ENCODE measurements at regions not wholly inside any gene's neighbourhood (a gene's known extent, or its start where the extent isn't known, plus 50 kb on each side); places are given as distances from the start of the nearest gene placed in this dataset.

DNA sequence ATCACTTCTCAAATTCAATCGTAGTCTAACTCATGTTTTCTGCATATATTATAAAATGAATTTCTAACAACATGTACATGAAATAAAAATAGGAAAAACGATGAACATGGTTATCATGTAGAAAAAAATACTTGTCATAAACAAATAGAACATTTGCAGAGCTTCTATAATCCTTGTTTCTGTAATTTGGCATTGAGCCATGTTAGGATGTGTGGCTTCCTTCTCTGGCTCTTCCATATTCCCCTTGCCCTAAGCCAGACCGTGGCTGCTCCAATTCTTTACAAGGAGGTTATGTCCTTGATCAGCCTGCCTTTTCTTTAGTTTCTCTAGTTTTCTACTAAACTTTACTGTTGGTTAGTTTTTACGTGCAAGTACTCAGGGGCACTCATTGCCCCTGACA is 155.3 kb downstream of the COL6A3 start:
- H3F3A ChIP-seq (ENCODE audit: control insufficient read depth, insufficient read depth), result no peaks in the 10 kb centered on the region
- H3K79me2 ChIP-seq (ENCODE audit: control insufficient read depth, low read length), result no peaks in the 10 kb centered on the region
- no peaks in the 10 kb centered on the region for H3K27me3 ChIP-seq (ENCODE audit: control insufficient read depth, low read length)
- no peaks in the 10 kb centered on the region for H4K20me1 ChIP-seq (ENCODE audit: control insufficient read depth, insufficient read depth, low read depth, low read length)
- H3K9me2 ChIP-seq (replicated peaks; ENCODE audit: control insufficient read depth, low read length), result no peaks in the 10 kb centered on the region
- no peaks in the 10 kb centered on the region for H3K4me1 ChIP-seq (ENCODE audit: control insufficient read depth, low read length)
- H3K4me2 ChIP-seq (ENCODE audit: low read length), result no peak overlapping the region
- no peak overlapping the region for H3K27ac ChIP-seq (ENCODE audit: low read depth, low read length)
- no peaks in the 10 kb centered on the region for H3K9me3 ChIP-seq (ENCODE audit: control insufficient read depth, insufficient read depth, low read length)
- H3K36me3 ChIP-seq (ENCODE audit: control insufficient read depth, low read length), result no peaks in the 10 kb centered on the region
- no peak for TF ChIP-seq EZH2phosphoT487 (IDR thresholded peaks at IDR 0.05; ENCODE audit: borderline replicate concordance, low read length)
- TF ChIP-seq, protein P1, sequence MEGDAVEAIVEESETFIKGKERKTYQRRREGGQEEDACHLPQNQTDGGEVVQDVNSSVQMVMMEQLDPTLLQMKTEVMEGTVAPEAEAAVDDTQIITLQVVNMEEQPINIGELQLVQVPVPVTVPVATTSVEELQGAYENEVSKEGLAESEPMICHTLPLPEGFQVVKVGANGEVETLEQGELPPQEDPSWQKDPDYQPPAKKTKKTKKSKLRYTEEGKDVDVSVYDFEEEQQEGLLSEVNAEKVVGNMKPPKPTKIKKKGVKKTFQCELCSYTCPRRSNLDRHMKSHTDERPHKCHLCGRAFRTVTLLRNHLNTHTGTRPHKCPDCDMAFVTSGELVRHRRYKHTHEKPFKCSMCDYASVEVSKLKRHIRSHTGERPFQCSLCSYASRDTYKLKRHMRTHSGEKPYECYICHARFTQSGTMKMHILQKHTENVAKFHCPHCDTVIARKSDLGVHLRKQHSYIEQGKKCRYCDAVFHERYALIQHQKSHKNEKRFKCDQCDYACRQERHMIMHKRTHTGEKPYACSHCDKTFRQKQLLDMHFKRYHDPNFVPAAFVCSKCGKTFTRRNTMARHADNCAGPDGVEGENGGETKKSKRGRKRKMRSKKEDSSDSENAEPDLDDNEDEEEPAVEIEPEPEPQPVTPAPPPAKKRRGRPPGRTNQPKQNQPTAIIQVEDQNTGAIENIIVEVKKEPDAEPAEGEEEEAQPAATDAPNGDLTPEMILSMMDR (IDR thresholded peaks at IDR 0.05; ENCODE audit: low read depth, low read length, poor library complexity, severe bottlenecking), result no peak
- H3K4me3 ChIP-seq (ENCODE audit: low read length), result no peak overlapping the region

DNA sequence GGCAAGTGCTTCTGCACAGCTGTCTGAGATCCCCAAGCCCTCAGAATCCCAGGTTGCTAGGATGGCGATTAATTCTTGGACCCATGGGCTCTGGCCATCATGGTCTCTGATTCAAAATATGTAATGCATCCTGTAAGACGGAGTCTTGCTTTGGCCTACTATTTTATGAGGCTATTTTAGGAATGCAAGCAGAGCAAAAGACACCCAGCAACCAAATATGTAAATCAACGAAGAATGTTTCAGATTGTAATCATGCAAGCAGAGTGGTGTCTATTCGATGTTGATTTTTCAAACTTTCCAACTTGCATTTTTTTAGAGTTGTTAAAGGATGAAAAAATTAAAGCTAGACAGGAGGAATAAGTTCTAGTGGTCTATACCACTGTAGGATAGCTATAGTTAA is 154.8 kb downstream of the COL6A3 start:
- TF ChIP-seq, protein P1 (IDR thresholded peaks at IDR 0.05; ENCODE audit: low read depth, low read length, poor library complexity, severe bottlenecking), result no peak
- TF ChIP-seq EZH2phosphoT487 (IDR thresholded peaks at IDR 0.05; ENCODE audit: borderline replicate concordance, low read length), result no peak
- H3K27me3 ChIP-seq (ENCODE audit: control insufficient read depth, low read length), result no peaks in the 10 kb centered on the region
- no peaks in the 10 kb centered on the region for H3K4me1 ChIP-seq (ENCODE audit: control insufficient read depth, low read length)
- H3K4me3 ChIP-seq (ENCODE audit: low read length), result no peak overlapping the region
- H4K20me1 ChIP-seq (ENCODE audit: control insufficient read depth, insufficient read depth, low read depth, low read length), result no peaks in the 10 kb centered on the region
- no peak overlapping the region for H3K4me2 ChIP-seq (ENCODE audit: low read length)
- no peak overlapping the region for H3K27ac ChIP-seq (ENCODE audit: low read depth, low read length)
- no peaks in the 10 kb centered on the region for H3F3A ChIP-seq (ENCODE audit: control insufficient read depth, insufficient read depth)
- no peaks in the 10 kb centered on the region for H3K36me3 ChIP-seq (ENCODE audit: control insufficient read depth, low read length)
- no peaks in the 10 kb centered on the region for H3K9me2 ChIP-seq (replicated peaks; ENCODE audit: control insufficient read depth, low read length)
- no peaks in the 10 kb centered on the region for H3K9me3 ChIP-seq (ENCODE audit: control insufficient read depth, insufficient read depth, low read length)
- no peaks in the 10 kb centered on the region for H3K79me2 ChIP-seq (ENCODE audit: control insufficient read depth, low read length)

GRCh38 chr2:237260039-237260620 is 153.8 kb downstream of the COL6A3 start:
- Histone ChIP-seq H3F3A (ENCODE audit: control insufficient read depth, insufficient read depth) (no peaks in the 10 kb centered on the region), H3K4me2 (ENCODE audit: low read length) (no peak overlapping the region), H3K79me2 (ENCODE audit: control insufficient read depth, low read length) (no peaks in the 10 kb centered on the region), H3K36me3 (ENCODE audit: control insufficient read depth, low read length) (no peaks in the 10 kb centered on the region), H3K9me2 (replicated peaks; ENCODE audit: control insufficient read depth, low read length) (no peaks in the 10 kb centered on the region), H4K20me1 (ENCODE audit: control insufficient read depth, insufficient read depth, low read depth, low read length) (no peaks in the 10 kb centered on the region), H3K9me3 (ENCODE audit: control insufficient read depth, insufficient read depth, low read length) (no peaks in the 10 kb centered on the region), H3K4me3 (ENCODE audit: low read length) (no peak overlapping the region), H3K4me1 (ENCODE audit: control insufficient read depth, low read length) (no peaks in the 10 kb centered on the region), H3K27me3 (ENCODE audit: control insufficient read depth, low read length) (no peaks in the 10 kb centered on the region; the same call in 1 of the 2 replicates), H3K27ac (ENCODE audit: low read depth, low read length) (no peak overlapping the region)
- TF ChIP-seq, protein P1 (IDR thresholded peaks at IDR 0.05; ENCODE audit: low read depth, low read length, poor library complexity, severe bottlenecking), result no peak
- no peak for TF ChIP-seq EZH2phosphoT487 (IDR thresholded peaks at IDR 0.05; ENCODE audit: borderline replicate concordance, low read length)
